ENCODE measurements at regions not wholly inside any gene's neighbourhood (a gene's known extent, or its start where the extent isn't known, plus 50 kb on each side); places are given as distances from the start of the nearest gene placed in this dataset.

GRCh38 chr16:85167589-85168537 lies 55.6 kb upstream of the CIBAR2 start (continued):
- TF ChIP-seq ZFP91 (CRISPR knock-in tag; IDR thresholded peaks at IDR 0.05; ENCODE audit: borderline replicate concordance) = no peak
- no peak for TF ChIP-seq POLR2AphosphoS5 (IDR thresholded peaks at IDR 0.05; ENCODE audit: low read depth, low read length)
- TF ChIP-seq MXD4 (CRISPR knock-in tag; IDR thresholded peaks at IDR 0.05) = no peak
- no peak for TF ChIP-seq ATF6 (CRISPR knock-in tag; conservative IDR thresholded peaks at IDR 0.05)
- peak; percentile 48; the same call in 1 of the 2 replicates for TF ChIP-seq HOXA3 (CRISPR knock-in tag; IDR thresholded peaks at IDR 0.05)
- no peak for TF ChIP-seq MAF1 (CRISPR knock-in tag; IDR thresholded peaks at IDR 0.05; ENCODE audit: borderline replicate concordance)
- TF ChIP-seq ZNF18 (CRISPR knock-in tag; IDR thresholded peaks at IDR 0.05; ENCODE audit: insufficient replicate concordance) = no peak
- no peak for TF ChIP-seq SSRP1 (CRISPR knock-in tag; IDR thresholded peaks at IDR 0.05)
- no peak for TF ChIP-seq EED (CRISPR knock-in tag; IDR thresholded peaks at IDR 0.05)
- TF ChIP-seq PHF21A (CRISPR knock-in tag; IDR thresholded peaks at IDR 0.05) = peak; percentile 98
- TF ChIP-seq RNF219 (CRISPR knock-in tag; IDR thresholded peaks at IDR 0.05) = no peak
- no peak for TF ChIP-seq TOPORS (CRISPR knock-in tag; IDR thresholded peaks at IDR 0.05)
- no peak; the same call in 1 of the 2 replicates for TF ChIP-seq ARNTL (CRISPR knock-in tag; IDR thresholded peaks at IDR 0.05)
- TF ChIP-seq CTCF (CRISPR knock-in tag; IDR thresholded peaks at IDR 0.05) = no peak; the same call in 1 of the 2 replicates
- TF ChIP-seq MLXIP (CRISPR knock-in tag; IDR thresholded peaks at IDR 0.05; ENCODE audit: borderline replicate concordance) = no peak
